ENCODE measurements at regions not wholly inside any gene's neighbourhood (a gene's known extent, or its start where the extent isn't known, plus 50 kb on each side); places are given as distances from the start of the nearest gene placed in this dataset.

GRCh38 chr5:51902512-51902911, 519.3 kb downstream of the ISL1 start:
- no peak overlapping the region for H3K4me3 ChIP-seq (ENCODE audit: low read depth, low read length, poor library complexity, severe bottlenecking)
- no peaks in the 10 kb centered on the region for H3K36me3 ChIP-seq (ENCODE audit: insufficient read depth, low read length, poor library complexity, severe bottlenecking)
- intact Hi-C loops (cut with micrococcal nuclease; ENCODE audit: unreplicated experiment): no loop called here
- TF ChIP-seq CTCF (conservative IDR thresholded peaks at IDR 0.05; ENCODE audit: low read depth, low read length) (no peak), EZH2 (IDR thresholded peaks at IDR 0.05; ENCODE audit: borderline replicate concordance, low read depth, low read length, poor library complexity, severe bottlenecking) (no peak)
- BruUV-seq (replicated peaks): no TSS peak
- no peaks in the 10 kb centered on the region for H3K4me1 ChIP-seq (ENCODE audit: insufficient read depth, low read length, poor library complexity, severe bottlenecking)
- no peaks in the 10 kb centered on the region for H3K27me3 ChIP-seq (replicated peaks; ENCODE audit: insufficient read depth, low read depth, low read length, poor library complexity)
- DNase-seq (ENCODE audit: low spot score): no peak
- no peaks in the 10 kb centered on the region for H3K9me3 ChIP-seq (ENCODE audit: low read depth, low read length, poor library complexity, severe bottlenecking)
- ChIA-PET CTCF (no interaction called here), POLR2A (ENCODE audit: low non-redundant PET) (no interaction called here)
- no peak overlapping the region for H3K27ac ChIP-seq (ENCODE audit: low read depth, low read length, poor library complexity, severe bottlenecking)

GRCh38 chr5:51908215-51908614, 525.0 kb downstream of the ISL1 start:
- no peaks in the 10 kb centered on the region for H3K27me3 ChIP-seq (replicated peaks; ENCODE audit: insufficient read depth, low read depth, low read length, poor library complexity)
- POLR2A ChIA-PET (ENCODE audit: low non-redundant PET): no interaction called here
- H3K4me3 ChIP-seq (ENCODE audit: low read depth, low read length, poor library complexity, severe bottlenecking): no peak overlapping the region
- intact Hi-C loops (cut with micrococcal nuclease; ENCODE audit: unreplicated experiment): no loop called here
- H3K9me3 ChIP-seq (ENCODE audit: low read depth, low read length, poor library complexity, severe bottlenecking): no peaks in the 10 kb centered on the region
- no TSS peak for BruUV-seq (replicated peaks)
- no peak for DNase-seq (ENCODE audit: low spot score)
- TF ChIP-seq CTCF (conservative IDR thresholded peaks at IDR 0.05; ENCODE audit: low read depth, low read length): no peak
- H3K27ac ChIP-seq (ENCODE audit: low read depth, low read length, poor library complexity, severe bottlenecking): no peak overlapping the region
- no peaks in the 10 kb centered on the region for H3K36me3 ChIP-seq (ENCODE audit: insufficient read depth, low read length, poor library complexity, severe bottlenecking)
- no peaks in the 10 kb centered on the region for H3K4me1 ChIP-seq (ENCODE audit: insufficient read depth, low read length, poor library complexity, severe bottlenecking)
- CTCF ChIA-PET: interaction anchor here (0.7 kb wide), 1 partner anchor 1030 kb away, joined by 5 read pairs; no protein-coding TSS in a partner anchor

- no peak overlapping the region for H3K4me3 ChIP-seq (ENCODE audit: low read depth, low read length, poor library complexity, severe bottlenecking)
- H3K36me3 ChIP-seq (ENCODE audit: insufficient read depth, low read length, poor library complexity, severe bottlenecking): no peaks in the 10 kb centered on the region
- ChIA-PET CTCF (no interaction called here), POLR2A (ENCODE audit: low non-redundant PET) (no interaction called here)
- no peak overlapping the region for H3K27ac ChIP-seq (ENCODE audit: low read depth, low read length, poor library complexity, severe bottlenecking)
- no peaks in the 10 kb centered on the region for H3K4me1 ChIP-seq (ENCODE audit: insufficient read depth, low read length, poor library complexity, severe bottlenecking)
- BruUV-seq (replicated peaks): no TSS peak
- no peak for DNase-seq (ENCODE audit: low spot score)
- TF ChIP-seq EZH2 (IDR thresholded peaks at IDR 0.05; ENCODE audit: borderline replicate concordance, low read depth, low read length, poor library complexity, severe bottlenecking): no peak
- no peak for TF ChIP-seq CTCF (conservative IDR thresholded peaks at IDR 0.05; ENCODE audit: low read depth, low read length)
- H3K9me3 ChIP-seq (ENCODE audit: low read depth, low read length, poor library complexity, severe bottlenecking): no peaks in the 10 kb centered on the region
- intact Hi-C loops (cut with micrococcal nuclease; ENCODE audit: unreplicated experiment): no loop called here
- H3K27me3 ChIP-seq (replicated peaks; ENCODE audit: insufficient read depth, low read depth, low read length, poor library complexity): no peaks in the 10 kb centered on the region
Observed at GRCh38 chr5:51944500-51945125, 561.4 kb downstream of the ISL1 start.

All from A673 (cell line).